ENCODE measurements at regions not wholly inside any gene's neighbourhood (a gene's known extent, or its start where the extent isn't known, plus 50 kb on each side); places are given as distances from the start of the nearest gene placed in this dataset.

- no peaks in the 10 kb centered on the region for H3K79me2 ChIP-seq (ENCODE audit: control insufficient read depth, low read length)
- H3K27ac ChIP-seq (ENCODE audit: low read depth, low read length), result no peak overlapping the region
- no peaks in the 10 kb centered on the region for H3K9me3 ChIP-seq (ENCODE audit: control insufficient read depth, insufficient read depth, low read length)
- H3K9me2 ChIP-seq (replicated peaks; ENCODE audit: control insufficient read depth, low read length), result no peaks in the 10 kb centered on the region
- H4K20me1 ChIP-seq (ENCODE audit: control insufficient read depth, insufficient read depth, low read depth, low read length), result no peaks in the 10 kb centered on the region
- H3K4me2 ChIP-seq (ENCODE audit: low read length), result no peak overlapping the region
- no peaks in the 10 kb centered on the region for H3F3A ChIP-seq (ENCODE audit: control insufficient read depth, insufficient read depth)
- H3K4me1 ChIP-seq (ENCODE audit: control insufficient read depth, low read length), result no peaks in the 10 kb centered on the region
- H3K4me3 ChIP-seq (ENCODE audit: low read length), result no peak overlapping the region
- TF ChIP-seq EZH2phosphoT487 (IDR thresholded peaks at IDR 0.05; ENCODE audit: borderline replicate concordance, low read length) (no peak), CTCF (IDR thresholded peaks at IDR 0.05; ENCODE audit: low read depth, low read length, poor library complexity, severe bottlenecking) (no peak)
- H3K36me3 ChIP-seq (ENCODE audit: control insufficient read depth, low read length), result no peaks in the 10 kb centered on the region
- H3K27me3 ChIP-seq (ENCODE audit: control insufficient read depth, low read length), result no peaks in the 10 kb centered on the region
These were observed 221.6 kb upstream of the ASCC3 start for GRCh38 chr6:101102702-101103101.

- no peaks in the 10 kb centered on the region for H3K4me1 ChIP-seq (ENCODE audit: control insufficient read depth, low read length)
- no peaks in the 10 kb centered on the region for H3K27me3 ChIP-seq (ENCODE audit: control insufficient read depth, low read length)
- no peaks in the 10 kb centered on the region for H3K36me3 ChIP-seq (ENCODE audit: control insufficient read depth, low read length)
- H3K27ac ChIP-seq (ENCODE audit: low read depth, low read length), result no peak overlapping the region
- H3K4me3 ChIP-seq (ENCODE audit: low read length), result no peak overlapping the region
- H3K4me2 ChIP-seq (ENCODE audit: low read length), result no peak overlapping the region
- H4K20me1 ChIP-seq (ENCODE audit: control insufficient read depth, insufficient read depth, low read depth, low read length), result no peaks in the 10 kb centered on the region
- H3K79me2 ChIP-seq (ENCODE audit: control insufficient read depth, low read length), result no peaks in the 10 kb centered on the region
- TF ChIP-seq EZH2phosphoT487 (IDR thresholded peaks at IDR 0.05; ENCODE audit: borderline replicate concordance, low read length), result no peak
- H3K9me2 ChIP-seq (replicated peaks; ENCODE audit: control insufficient read depth, low read length), result no peaks in the 10 kb centered on the region
- H3F3A ChIP-seq (ENCODE audit: control insufficient read depth, insufficient read depth), result no peaks in the 10 kb centered on the region
- no peaks in the 10 kb centered on the region for H3K9me3 ChIP-seq (ENCODE audit: control insufficient read depth, insufficient read depth, low read length)
These were observed 227.2 kb upstream of the ASCC3 start for GRCh38 chr6:101108286-101108685.

GRCh38 chr6:101110814-101111213, 229.7 kb upstream of the ASCC3 start:
- H3F3A ChIP-seq (ENCODE audit: control insufficient read depth, insufficient read depth), result no peaks in the 10 kb centered on the region
- TF ChIP-seq CTCF (IDR thresholded peaks at IDR 0.05; ENCODE audit: low read depth, low read length, poor library complexity, severe bottlenecking) (no peak), EZH2phosphoT487 (IDR thresholded peaks at IDR 0.05; ENCODE audit: borderline replicate concordance, low read length) (no peak)
- no peaks in the 10 kb centered on the region for H3K9me3 ChIP-seq (ENCODE audit: control insufficient read depth, insufficient read depth, low read length)
- H3K79me2 ChIP-seq (ENCODE audit: control insufficient read depth, low read length), result no peaks in the 10 kb centered on the region
- H3K4me3 ChIP-seq (ENCODE audit: low read length), result no peak overlapping the region
- no peaks in the 10 kb centered on the region for H3K4me1 ChIP-seq (ENCODE audit: control insufficient read depth, low read length)
- H3K4me2 ChIP-seq (ENCODE audit: low read length), result no peak overlapping the region
- no peak overlapping the region for H3K27ac ChIP-seq (ENCODE audit: low read depth, low read length)
- no peaks in the 10 kb centered on the region for H3K27me3 ChIP-seq (ENCODE audit: control insufficient read depth, low read length)
- H3K9me2 ChIP-seq (replicated peaks; ENCODE audit: control insufficient read depth, low read length), result no peaks in the 10 kb centered on the region
- H4K20me1 ChIP-seq (ENCODE audit: control insufficient read depth, insufficient read depth, low read depth, low read length), result no peaks in the 10 kb centered on the region
- no peaks in the 10 kb centered on the region for H3K36me3 ChIP-seq (ENCODE audit: control insufficient read depth, low read length)

GRCh38 chr6:101113468-101114260, 232.5 kb upstream of the ASCC3 start:
- no peaks in the 10 kb centered on the region for H3K4me1 ChIP-seq (ENCODE audit: control insufficient read depth, low read length)
- TF ChIP-seq CTCF (IDR thresholded peaks at IDR 0.05; ENCODE audit: low read depth, low read length, poor library complexity, severe bottlenecking) (no peak), EZH2phosphoT487 (IDR thresholded peaks at IDR 0.05; ENCODE audit: borderline replicate concordance, low read length) (no peak)

More at GRCh38 chr6:101113468-101114260, 232.5 kb upstream of the ASCC3 start:
- Histone ChIP-seq H3K4me2 (ENCODE audit: low read length) (no peak overlapping the region), H3K36me3 (ENCODE audit: control insufficient read depth, low read length) (no peaks in the 10 kb centered on the region), H4K20me1 (ENCODE audit: control insufficient read depth, insufficient read depth, low read depth, low read length) (no peaks in the 10 kb centered on the region), H3K4me3 (ENCODE audit: low read length) (no peak overlapping the region), H3F3A (ENCODE audit: control insufficient read depth, insufficient read depth) (no peaks in the 10 kb centered on the region), H3K27ac (ENCODE audit: low read depth, low read length) (no peak overlapping the region), H3K79me2 (ENCODE audit: control insufficient read depth, low read length) (no peaks in the 10 kb centered on the region), H3K27me3 (ENCODE audit: control insufficient read depth, low read length) (no peaks in the 10 kb centered on the region), H3K9me3 (ENCODE audit: control insufficient read depth, insufficient read depth, low read length) (no peaks in the 10 kb centered on the region), H3K9me2 (replicated peaks; ENCODE audit: control insufficient read depth, low read length) (no peaks in the 10 kb centered on the region)
